ENCODE measurements at regions not wholly inside any gene's neighbourhood (a gene's known extent, or its start where the extent isn't known, plus 50 kb on each side); places are given as distances from the start of the nearest gene placed in this dataset.

GRCh38 chr5:54774281-54775170 lies 210.9 kb downstream of the ESM1 start:
- no peak for DNase-seq (ENCODE audit: low read depth in 4 of 4, low spot score in 1 of 4)

- no peak for DNase-seq (ENCODE audit: low read depth in 4 of 4, low spot score in 1 of 4)
Measured at GRCh38 chr5:54772684-54773083, 212.7 kb downstream of the ESM1 start.

GRCh38 chr5:54772231-54772630 lies 213.2 kb downstream of the ESM1 start:
- DNase-seq (ENCODE audit: low read depth in 4 of 4, low spot score in 1 of 4) = no peak

- DNase-seq (ENCODE audit: low read depth in 4 of 4, low spot score in 1 of 4) = no peak
Measured at GRCh38 chr5:54769746-54770145, 215.6 kb downstream of the ESM1 start.

- DNase-seq (ENCODE audit: low read depth in 4 of 4, low spot score in 1 of 4) = no peak
Measured at GRCh38 chr5:54769072-54769471, 216.3 kb downstream of the ESM1 start.

GRCh38 chr5:54766748-54767147 lies 218.6 kb downstream of the ESM1 start:
- no peak for DNase-seq (ENCODE audit: low read depth in 4 of 4, low spot score in 1 of 4)

- DNase-seq (ENCODE audit: low read depth in 4 of 4, low spot score in 1 of 4) = no peak
Measured at GRCh38 chr5:54765165-54766028, 220.0 kb downstream of the ESM1 start.

- DNase-seq (ENCODE audit: low read depth in 4 of 4, low spot score in 1 of 4) = no peak
Measured at GRCh38 chr5:54764102-54765090, 221.0 kb downstream of the ESM1 start.

- DNase-seq (ENCODE audit: low read depth in 4 of 4, low spot score in 1 of 4) = no peak
Measured at GRCh38 chr5:54761213-54761701, 224.1 kb downstream of the ESM1 start.

- DNase-seq (ENCODE audit: low read depth in 4 of 4, low spot score in 1 of 4) = no peak
Measured at GRCh38 chr5:54760182-54760935, 225.0 kb downstream of the ESM1 start.

- no peak for DNase-seq (ENCODE audit: low read depth in 4 of 4, low spot score in 1 of 4)
Measured at GRCh38 chr5:54758038-54758437, 227.4 kb downstream of the ESM1 start.

GRCh38 chr5:54757541-54757940 lies 227.9 kb downstream of the ESM1 start:
- no peak for DNase-seq (ENCODE audit: low read depth in 4 of 4, low spot score in 1 of 4)

GRCh38 chr5:54756796-54757402 lies 228.5 kb downstream of the ESM1 start:
- no peak for DNase-seq (ENCODE audit: low read depth in 4 of 4, low spot score in 1 of 4)

- DNase-seq (ENCODE audit: low read depth in 4 of 4, low spot score in 1 of 4) = no peak
Measured at GRCh38 chr5:54756301-54756700, 229.1 kb downstream of the ESM1 start.

- DNase-seq (ENCODE audit: low read depth in 4 of 4, low spot score in 1 of 4) = no peak
Measured at GRCh38 chr5:54754878-54755277, 230.5 kb downstream of the ESM1 start.

- DNase-seq (ENCODE audit: low read depth in 4 of 4, low spot score in 1 of 4) = no peak
Measured at GRCh38 chr5:54754420-54754819, 231.0 kb downstream of the ESM1 start.

- no peak for DNase-seq (ENCODE audit: low read depth in 4 of 4, low spot score in 1 of 4)
Measured at GRCh38 chr5:54753753-54754152, 231.6 kb downstream of the ESM1 start.

- DNase-seq (ENCODE audit: low read depth in 4 of 4, low spot score in 1 of 4) = no peak
Measured at GRCh38 chr5:54753034-54753433, 232.4 kb downstream of the ESM1 start.

GRCh38 chr5:54748527-54748926 lies 231.0 kb downstream of the SNX18 start:
- DNase-seq (ENCODE audit: low read depth in 4 of 4, low spot score in 1 of 4) = no peak

All from stimulated activated CD4-positive, alpha-beta T cell treated with anti-CD3 and anti-CD28 coated beads, Interleukin-1b, Interleukin-23, amount 100 ng/mL, for 24 hours (primary cell).